HEK293 (cell line): ENCODE measurements at regions not wholly inside any gene's neighbourhood (a gene's known extent, or its start where the extent isn't known, plus 50 kb on each side); places are given as distances from the start of the nearest gene placed in this dataset.

ENCODE experiments used
- CTCF ChIP-seq: fragments of 450-650 bp; formaldehyde crosslinking; IDR thresholded peaks from 2 replicates; pipeline ENCODE4 v1.5.1; 2016; ENCODE audit warnings: missing biosample characterization, missing genetic modification characterization
- ZNF121 ChIP-seq: fragments of 450-650 bp; formaldehyde crosslinking; IDR thresholded peaks from 2 replicates; pipeline ENCODE4 v1.5.1; 2016; ENCODE audit warnings: missing biosample characterization, missing genetic modification characterization
- ZNF221 ChIP-seq: fragments of 450-650 bp; formaldehyde crosslinking; IDR thresholded peaks from 2 replicates; pipeline ENCODE4 v1.5.1; 2017; ENCODE audit warnings: missing biosample characterization, missing genetic modification characterization, borderline replicate concordance
- ZNF280C ChIP-seq: fragments of 450-650 bp; formaldehyde crosslinking; IDR thresholded peaks from 2 replicates; pipeline ENCODE4 v1.5.1; 2016; ENCODE audit warnings: missing biosample characterization, missing genetic modification characterization

GRCh38 chr5:101091902-101092301 is 188.8 kb upstream of the ST8SIA4 start:
- TF ChIP-seq CTCF (tag by site-specific recombination) (no peak), ZNF221 (tag by site-specific recombination) (no peak), ZNF121 (tag by site-specific recombination) (no peak), ZNF280C (tag by site-specific recombination) (no peak)
